HEK293 (cell line): ENCODE measurements at regions not wholly inside any gene's neighbourhood (a gene's known extent, or its start where the extent isn't known, plus 50 kb on each side); places are given as distances from the start of the nearest gene placed in this dataset.

Source experiments
- CTCF ChIA-PET: fragments of 350-600 bp; formaldehyde crosslinking; extraction: SDS; loops from one replicate; lab custom pipeline; 2021; ENCODE audit warnings: antibody characterized with exemption; lab: Yijun Ruan, JAX
- POLR2A ChIA-PET: fragments of 300-600 bp; formaldehyde crosslinking; extraction: SDS; loops from one replicate; lab custom pipeline; 2020; ENCODE audit warnings: antibody characterized with exemption, inconsistent platforms; lab: Yijun Ruan, JAX
- H3K27ac ChIP-seq: fragments of 200-500 bp; sonication (Bioruptor generic); 2 replicates; pipeline ENCODE4 v1.5.1; 2014; ENCODE audit warnings: low read depth, low read length, control low read depth, inconsistent platforms; ENCODE audit errors: extremely low read depth
- H3K36me3 ChIP-seq, 2 experiments: fragments of 200-500 bp in 1 of 2; sonication (Bioruptor generic) in 1 of 2; 1 replicate in 1 of 2; 2 replicates in 1 of 2; pipeline ENCODE4 v1.5.1; 2014 to 2017; ENCODE audit warnings: inconsistent platforms in 2 of 2, low read length in 2 of 2; ENCODE audit not compliant: control insufficient read depth in 2 of 2, insufficient read depth in 1 of 2
- H3K4me1 ChIP-seq: fragments of 200-500 bp; sonication (Bioruptor generic); 2 replicates; pipeline ENCODE4 v1.5.1; 2014; ENCODE audit warnings: mild to moderate bottlenecking, low read length, inconsistent platforms; ENCODE audit not compliant: control insufficient read depth, insufficient read depth
- H3K4me3 ChIP-seq: 2 replicates; pipeline ENCODE4 v1.5.1; 2011; ENCODE audit warnings: low read depth, mild to moderate bottlenecking, control low read depth, low read length, moderate library complexity
- H3K9me3 ChIP-seq: fragments of 200-500 bp; sonication (Bioruptor generic); 2 replicates; pipeline ENCODE4 v1.5.1; 2014; ENCODE audit warnings: low read depth, low read length, inconsistent platforms; ENCODE audit not compliant: control insufficient read depth, insufficient read depth
- GLI2 ChIP-seq: fragments of 450-650 bp; formaldehyde crosslinking; IDR thresholded peaks from 2 replicates; pipeline ENCODE4; 2017; ENCODE audit warnings: missing biosample characterization, missing genetic modification characterization, low read depth, borderline replicate concordance
- HOXD13 ChIP-seq: sonication (generic); formaldehyde crosslinking; IDR thresholded peaks from 2 replicates; pipeline ENCODE4 v1.8.0; 2022; ENCODE audit warnings: missing genetic modification reagents, borderline replicate concordance
- KLF8 ChIP-seq: fragments of 450-650 bp; formaldehyde crosslinking; IDR thresholded peaks from 2 replicates; pipeline ENCODE4 v1.5.1; 2016; ENCODE audit warnings: missing biosample characterization, missing genetic modification characterization
- PRDM10 ChIP-seq: fragments of 450-650 bp; formaldehyde crosslinking; IDR thresholded peaks from 2 replicates; pipeline ENCODE4 v1.5.1; 2016; ENCODE audit warnings: missing biosample characterization, missing genetic modification characterization
- PRDM2 ChIP-seq: fragments of 450-650 bp; formaldehyde crosslinking; IDR thresholded peaks from 2 replicates; pipeline ENCODE4 v1.5.1; 2016; ENCODE audit warnings: missing biosample characterization, missing genetic modification characterization, borderline replicate concordance
- REPIN1 ChIP-seq: fragments of 450-650 bp; formaldehyde crosslinking; IDR thresholded peaks from 2 replicates; pipeline ENCODE4 v1.5.1; 2017; ENCODE audit warnings: missing biosample characterization, missing genetic modification characterization, low read depth
- SP7 ChIP-seq: fragments of 450-650 bp; formaldehyde crosslinking; IDR thresholded peaks from 2 replicates; pipeline ENCODE4 v1.5.1; 2016; ENCODE audit warnings: missing biosample characterization, missing genetic modification characterization
- ZBTB49 ChIP-seq: fragments of 450-650 bp; formaldehyde crosslinking; IDR thresholded peaks from 2 replicates; pipeline ENCODE4 v1.5.1; 2016; ENCODE audit warnings: missing biosample characterization, missing genetic modification characterization, low read depth
- ZFP41 ChIP-seq: fragments of 450-650 bp; formaldehyde crosslinking; IDR thresholded peaks from 2 replicates; pipeline ENCODE4 v1.5.1; 2016; ENCODE audit warnings: missing biosample characterization, missing genetic modification characterization, borderline replicate concordance
- ZNF138 ChIP-seq: fragments of 450-650 bp; formaldehyde crosslinking; IDR thresholded peaks from 2 replicates; pipeline ENCODE4 v1.5.1; 2016; ENCODE audit warnings: missing biosample characterization, missing genetic modification characterization, borderline replicate concordance
- ZNF239 ChIP-seq: fragments of 450-650 bp; formaldehyde crosslinking; IDR thresholded peaks from 2 replicates; pipeline ENCODE4 v1.5.1; 2016; ENCODE audit warnings: missing biosample characterization, missing genetic modification characterization
- ZNF394 ChIP-seq: fragments of 450-650 bp; formaldehyde crosslinking; IDR thresholded peaks from 2 replicates; pipeline ENCODE4 v1.5.1; 2016; ENCODE audit warnings: missing biosample characterization, missing genetic modification characterization, mild to moderate bottlenecking, moderate library complexity, borderline replicate concordance
- ZNF530 ChIP-seq: fragments of 450-650 bp; formaldehyde crosslinking; IDR thresholded peaks from 2 replicates; pipeline ENCODE4 v1.5.1; 2016; ENCODE audit warnings: low read depth, missing biosample characterization, missing genetic modification characterization
- ZNF654 ChIP-seq: fragments of 450-650 bp; formaldehyde crosslinking; IDR thresholded peaks from 2 replicates; pipeline ENCODE4 v1.5.1; 2016; ENCODE audit warnings: low read depth, missing biosample characterization, missing genetic modification characterization
- ZNF785 ChIP-seq: fragments of 450-650 bp; formaldehyde crosslinking; IDR thresholded peaks from 2 replicates; pipeline ENCODE4 v1.5.1; 2016; ENCODE audit warnings: missing biosample characterization, missing genetic modification characterization
- ZNF791 ChIP-seq: fragments of 450-650 bp; formaldehyde crosslinking; IDR thresholded peaks from 2 replicates; pipeline ENCODE4 v1.5.1; 2016; ENCODE audit warnings: missing biosample characterization, missing genetic modification characterization

GRCh38 chr1:200281201-200281835 is 128.5 kb downstream of the ZNF281 start:
- Histone ChIP-seq H3K36me3 (no peaks in the 10 kb centered on the region), H3K4me3 (no peak overlapping the region), H3K9me3 (no peaks in the 10 kb centered on the region), H3K27ac (no peak overlapping the region), H3K4me1 (no peaks in the 10 kb centered on the region; the same call in 1 of the 2 replicates)
- ChIA-PET CTCF (interaction anchor here (0.7 to 1.1 kb wide), 2 partner anchors 18 to 138 kb away, joined by 4 to 6 read pairs; no protein-coding TSS in a partner anchor), POLR2A (interaction anchor here (0.5 kb wide), 1 partner anchor 206 kb away, joined by 4 read pairs; no protein-coding TSS in a partner anchor)
- TF ChIP-seq ZNF394 (tag by site-specific recombination) (no peak), SP7 (tag by site-specific recombination) (no peak), GLI2 (no peak), ZNF785 (tag by site-specific recombination) (no peak), HOXD13 (CRISPR knock-in tag) (no peak), ZFP41 (tag by site-specific recombination) (no peak), ZNF791 (tag by site-specific recombination) (no peak), ZNF239 (tag by site-specific recombination) (no peak), ZNF530 (tag by site-specific recombination) (no peak), REPIN1 (tag by site-specific recombination) (no peak), ZNF138 (no peak), ZBTB49 (tag by site-specific recombination) (no peak), ZNF654 (tag by site-specific recombination) (no peak), KLF8 (no peak), PRDM2 (tag by site-specific recombination) (no peak), PRDM10 (tag by site-specific recombination) (no peak)
